GM06990 (cell line): ENCODE measurements at regions not wholly inside any gene's neighbourhood (a gene's known extent, or its start where the extent isn't known, plus 50 kb on each side); places are given as distances from the start of the nearest gene placed in this dataset.

Source experiments
- DNase-seq: peaks from one replicate; pipeline ENCODE4 v3.0.0-alpha.2; 2011; ENCODE audit not compliant: insufficient read length; ENCODE audit errors: extremely low read depth
- H3K27me3 ChIP-seq: replicated peaks from 2 replicates; pipeline ENCODE4 v1.6.0; 2011; ENCODE audit warnings: low read length; ENCODE audit not compliant: control insufficient read depth, insufficient read depth
- H3K36me3 ChIP-seq: 2 replicates; pipeline ENCODE4 v1.5.1; 2011; ENCODE audit warnings: low read length; ENCODE audit not compliant: control insufficient read depth, insufficient read depth
- H3K4me3 ChIP-seq: replicated peaks from 2 replicates; pipeline ENCODE4 v1.5.1; 2011; ENCODE audit warnings: low read depth, mild to moderate bottlenecking, control low read depth, low read length
- TF ChIP-seq, protein P1 (sequence below): IDR thresholded peaks from 2 replicates; pipeline ENCODE4 v1.5.1; 2011; ENCODE audit warnings: low read length, control low read depth, mild to moderate bottlenecking, inconsistent platforms; ENCODE audit not compliant: insufficient read depth, poor library complexity, severe bottlenecking

- Histone ChIP-seq H3K4me3 (no peak overlapping the region), H3K27me3 (no peaks in the 10 kb centered on the region), H3K36me3 (no peaks in the 10 kb centered on the region)
- TF ChIP-seq, protein P1, sequence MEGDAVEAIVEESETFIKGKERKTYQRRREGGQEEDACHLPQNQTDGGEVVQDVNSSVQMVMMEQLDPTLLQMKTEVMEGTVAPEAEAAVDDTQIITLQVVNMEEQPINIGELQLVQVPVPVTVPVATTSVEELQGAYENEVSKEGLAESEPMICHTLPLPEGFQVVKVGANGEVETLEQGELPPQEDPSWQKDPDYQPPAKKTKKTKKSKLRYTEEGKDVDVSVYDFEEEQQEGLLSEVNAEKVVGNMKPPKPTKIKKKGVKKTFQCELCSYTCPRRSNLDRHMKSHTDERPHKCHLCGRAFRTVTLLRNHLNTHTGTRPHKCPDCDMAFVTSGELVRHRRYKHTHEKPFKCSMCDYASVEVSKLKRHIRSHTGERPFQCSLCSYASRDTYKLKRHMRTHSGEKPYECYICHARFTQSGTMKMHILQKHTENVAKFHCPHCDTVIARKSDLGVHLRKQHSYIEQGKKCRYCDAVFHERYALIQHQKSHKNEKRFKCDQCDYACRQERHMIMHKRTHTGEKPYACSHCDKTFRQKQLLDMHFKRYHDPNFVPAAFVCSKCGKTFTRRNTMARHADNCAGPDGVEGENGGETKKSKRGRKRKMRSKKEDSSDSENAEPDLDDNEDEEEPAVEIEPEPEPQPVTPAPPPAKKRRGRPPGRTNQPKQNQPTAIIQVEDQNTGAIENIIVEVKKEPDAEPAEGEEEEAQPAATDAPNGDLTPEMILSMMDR: no peak
- no peak for DNase-seq
Observed at GRCh38 chr4:22091352-22091717, 142.8 kb upstream of the KCNIP4 start.

- Histone ChIP-seq H3K27me3 (no peaks in the 10 kb centered on the region), H3K36me3 (no peaks in the 10 kb centered on the region), H3K4me3 (no peak overlapping the region)
- no peak for DNase-seq
- TF ChIP-seq, protein P1: no peak
Observed at GRCh38 chr4:22090661-22091351, 142.2 kb upstream of the KCNIP4 start.

DNA sequence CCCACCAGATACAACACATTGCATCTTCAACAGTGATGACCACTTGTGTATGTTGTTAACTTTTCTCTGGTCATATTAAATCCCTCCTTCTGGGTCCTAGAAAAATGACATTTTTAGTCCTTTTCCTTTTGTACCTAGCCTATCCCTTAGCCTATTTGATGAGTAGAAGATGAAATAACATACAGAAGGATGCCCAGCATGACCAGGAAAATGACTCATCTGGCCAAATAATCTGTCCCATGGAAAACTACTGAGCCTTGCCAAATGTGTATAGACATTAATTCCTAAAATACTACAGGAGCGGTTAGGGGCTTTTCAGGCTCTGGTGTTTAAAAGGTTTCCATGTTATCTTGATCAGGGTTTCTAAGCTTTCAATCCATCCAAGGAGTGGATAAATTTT, 129.0 kb upstream of the KCNIP4 start:
- TF ChIP-seq, protein P1: no peak
- H3K4me3 ChIP-seq: no peak overlapping the region
- no peaks in the 10 kb centered on the region for H3K36me3 ChIP-seq
- no peaks in the 10 kb centered on the region for H3K27me3 ChIP-seq
- DNase-seq: no peak

- no peaks in the 10 kb centered on the region for H3K36me3 ChIP-seq
- H3K4me3 ChIP-seq: no peak overlapping the region
- H3K27me3 ChIP-seq: no peaks in the 10 kb centered on the region
- TF ChIP-seq, protein P1: no peak
- no peak for DNase-seq
Observed at GRCh38 chr4:22072726-22073125, 124.2 kb upstream of the KCNIP4 start.

DNA sequence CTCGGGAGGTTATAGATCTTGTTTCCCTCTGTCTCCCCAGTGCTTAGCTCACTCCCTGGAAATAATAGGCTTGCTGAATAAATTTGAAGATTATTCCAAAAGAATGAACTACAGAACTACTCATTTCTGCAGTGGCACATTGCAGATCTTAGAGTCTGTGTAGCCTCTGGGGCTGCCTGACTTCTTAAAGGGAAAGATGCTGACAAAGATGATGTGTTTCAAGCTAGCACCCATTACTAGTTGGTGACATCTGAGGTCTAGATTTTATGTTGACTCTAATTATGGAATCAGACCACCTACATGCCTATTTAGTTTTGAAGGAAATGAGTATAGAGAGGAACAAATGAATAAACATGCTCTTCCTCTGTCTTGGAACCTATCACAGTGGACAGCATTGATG, 123.7 kb upstream of the KCNIP4 start:
- H3K27me3 ChIP-seq: no peaks in the 10 kb centered on the region
- no peaks in the 10 kb centered on the region for H3K36me3 ChIP-seq
- H3K4me3 ChIP-seq: no peak overlapping the region
- DNase-seq: no peak
- TF ChIP-seq, protein P1: no peak

DNA sequence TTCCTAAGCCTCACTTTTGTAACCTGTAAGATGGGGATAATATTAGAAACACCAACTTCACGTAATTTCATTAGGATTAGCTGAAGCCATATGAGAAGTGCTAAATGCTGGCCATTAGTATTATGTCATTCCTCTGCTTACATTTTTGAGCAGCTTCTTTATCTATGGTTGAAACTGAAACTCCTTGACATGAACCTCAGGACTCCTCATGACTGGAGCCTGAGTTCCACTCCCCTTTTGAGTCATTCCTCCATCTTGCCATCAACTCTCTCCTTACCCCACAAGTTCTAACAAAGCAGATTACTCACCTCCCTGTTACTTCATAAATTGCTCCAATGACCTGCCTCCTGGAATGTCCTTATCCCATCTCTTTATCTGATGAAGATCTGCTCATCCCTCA, 123.2 kb upstream of the KCNIP4 start:
- H3K4me3 ChIP-seq: no peak overlapping the region
- peak; percentile 6 for DNase-seq
- H3K36me3 ChIP-seq: no peaks in the 10 kb centered on the region
- no peaks in the 10 kb centered on the region for H3K27me3 ChIP-seq
- TF ChIP-seq, protein P1: no peak
